K562 (cell line): ENCODE measurements at regions not wholly inside any gene's neighbourhood (a gene's known extent, or its start where the extent isn't known, plus 50 kb on each side); places are given as distances from the start of the nearest gene placed in this dataset.

ENCODE experiments used
- BRD4 ChIP-seq: fragments of 200-600 bp; sonication (generic); IDR thresholded peaks from 2 replicates; pipeline ENCODE4 v1.6.1; 2017; ENCODE audit warnings: inconsistent platforms
- CCAR2 ChIP-seq: fragments of 200-400 bp; formaldehyde crosslinking; IDR thresholded peaks from 2 replicates; pipeline ENCODE4 v1.6.1; 2017; ENCODE audit warnings: mild to moderate bottlenecking, low read depth, low read length
- EP300 ChIP-seq: IDR thresholded peaks from 2 replicates; pipeline ENCODE4 v1.6.1; 2012; ENCODE audit warnings: low read length, improper control_type of control experiment
- POLR2A ChIP-seq: fragments of 450-650 bp; conservative IDR thresholded peaks from 2 replicates; pipeline ENCODE4 v1.6.1; 2016
- TCF7 ChIP-seq: sonication (generic); IDR thresholded peaks from 2 replicates; pipeline ENCODE4 v1.6.1; 2016; ENCODE audit warnings: antibody characterized with exemption, borderline replicate concordance
- ZNF197 ChIP-seq: fragments of 200-800 bp; sonication (Bioruptor generic); IDR thresholded peaks from 2 replicates; pipeline ENCODE4 v1.6.1; 2016; ENCODE audit warnings: low read depth, missing genetic modification characterization, missing compliant biosample characterization
- TF ChIP-seq, protein P1 (sequence below): sonication (generic); formaldehyde crosslinking; IDR thresholded peaks from 2 replicates; pipeline ENCODE4 v1.8.1; 2023; ENCODE audit warnings: mild to moderate bottlenecking, missing genetic modification reagents

DNA sequence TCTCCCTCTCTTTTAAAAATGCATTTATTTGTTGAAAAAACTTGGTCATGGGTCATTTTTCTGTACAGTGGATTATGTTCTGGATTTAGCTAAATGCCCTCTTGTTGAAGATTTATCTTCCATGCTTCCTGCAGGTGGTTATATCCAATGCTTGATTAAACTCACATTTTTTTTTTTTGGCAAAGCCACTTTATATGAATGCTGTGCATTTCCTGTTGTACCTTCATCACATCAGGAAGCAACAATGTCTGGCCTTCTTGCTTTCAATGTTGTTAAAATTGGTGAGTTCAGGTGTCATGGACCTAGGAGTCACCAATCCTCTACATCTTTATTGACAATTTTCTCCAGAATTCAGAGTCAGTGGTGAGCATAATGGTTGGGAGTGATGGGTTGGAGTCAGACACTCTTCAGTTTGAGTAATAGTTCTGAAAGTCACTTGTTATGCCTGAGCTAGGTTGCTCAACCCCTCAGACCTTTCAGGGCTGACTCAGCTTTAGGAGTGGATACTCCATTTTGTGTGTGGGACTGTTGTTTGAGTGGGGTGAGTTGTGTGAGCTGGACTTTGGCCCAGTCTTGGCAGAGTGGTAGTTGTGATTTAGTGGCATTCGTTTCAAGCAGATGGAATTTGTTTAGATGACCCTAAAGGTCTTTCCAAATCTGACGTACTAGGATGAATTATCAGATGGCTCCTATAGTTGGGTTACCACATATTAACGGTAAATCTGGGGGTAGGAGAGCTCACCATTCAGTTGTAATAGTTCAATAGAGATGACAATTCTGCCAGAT, 213.5 kb upstream of the ZNF32 start:
- no peak for TF ChIP-seq BRD4
- no peak for TF ChIP-seq CCAR2
- no peak for TF ChIP-seq EP300
- no peak for TF ChIP-seq ZNF197 (CRISPR knock-in tag)
- TF ChIP-seq, protein P1, sequence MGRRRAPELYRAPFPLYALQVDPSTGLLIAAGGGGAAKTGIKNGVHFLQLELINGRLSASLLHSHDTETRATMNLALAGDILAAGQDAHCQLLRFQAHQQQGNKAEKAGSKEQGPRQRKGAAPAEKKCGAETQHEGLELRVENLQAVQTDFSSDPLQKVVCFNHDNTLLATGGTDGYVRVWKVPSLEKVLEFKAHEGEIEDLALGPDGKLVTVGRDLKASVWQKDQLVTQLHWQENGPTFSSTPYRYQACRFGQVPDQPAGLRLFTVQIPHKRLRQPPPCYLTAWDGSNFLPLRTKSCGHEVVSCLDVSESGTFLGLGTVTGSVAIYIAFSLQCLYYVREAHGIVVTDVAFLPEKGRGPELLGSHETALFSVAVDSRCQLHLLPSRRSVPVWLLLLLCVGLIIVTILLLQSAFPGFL: no peak
- no peak for TF ChIP-seq POLR2A
- no peak for TF ChIP-seq TCF7
